ENCODE measurements at regions not wholly inside any gene's neighbourhood (a gene's known extent, or its start where the extent isn't known, plus 50 kb on each side); places are given as distances from the start of the nearest gene placed in this dataset.

DNA sequence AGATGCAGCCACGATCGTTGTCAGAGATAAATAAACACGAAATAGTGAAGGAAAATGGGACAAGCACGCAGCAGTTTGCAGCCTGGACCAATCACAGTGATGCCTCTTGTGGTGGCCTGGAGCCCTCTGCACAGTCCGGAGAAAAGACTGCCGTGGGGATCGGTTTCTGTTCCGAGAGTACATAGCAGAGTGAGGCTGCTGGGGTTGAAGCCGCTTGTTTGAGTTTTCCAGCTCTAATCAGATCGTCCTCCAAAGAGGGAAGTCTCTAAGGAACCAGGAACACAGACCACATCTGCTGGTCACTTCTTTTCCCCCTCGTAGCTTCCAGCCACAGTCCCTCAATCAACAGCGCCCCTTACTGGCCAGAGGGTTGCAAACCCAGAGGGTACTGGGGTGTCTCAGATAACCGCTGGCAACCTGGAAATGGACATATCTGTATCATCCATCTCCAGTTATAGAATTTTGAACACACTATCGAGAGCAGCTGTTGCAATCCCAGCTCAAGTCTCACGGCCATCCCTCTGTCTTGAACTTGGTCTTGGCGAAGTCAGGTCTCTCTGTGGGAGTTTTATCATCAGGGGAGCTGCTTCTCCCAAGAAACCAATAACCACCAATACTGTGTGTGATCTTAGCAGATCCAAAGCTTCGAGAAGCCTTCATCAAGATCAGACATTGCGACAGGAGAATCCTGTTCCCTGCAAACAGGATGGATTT, 57.4 kb downstream of the OLIG1 start:
- no peak for TF ChIP-seq ZNF274 (IDR thresholded peaks at IDR 0.05; ENCODE audit: low read depth, low read length)
- no peak for TF ChIP-seq SUZ12 (IDR thresholded peaks at IDR 0.05; ENCODE audit: extremely low read depth, insufficient read depth, insufficient read length)
- TF ChIP-seq YY1 (IDR thresholded peaks at IDR 0.05; ENCODE audit: insufficient read depth, insufficient read length) = no peak
